ENCODE measurements at regions not wholly inside any gene's neighbourhood (a gene's known extent, or its start where the extent isn't known, plus 50 kb on each side); places are given as distances from the start of the nearest gene placed in this dataset.

GRCh38 chr3:162015856-162016255 is 519.2 kb downstream of the OTOL1 start:
- no peaks in the 10 kb centered on the region for H3K27me3 ChIP-seq (ENCODE audit: insufficient read depth, poor library complexity, severe bottlenecking)
- no peaks in the 10 kb centered on the region for H3K9me3 ChIP-seq (ENCODE audit: severe bottlenecking)
- no peaks in the 10 kb centered on the region for H3K36me3 ChIP-seq (ENCODE audit: low read depth)
- no peak for ATAC-seq (ENCODE audit: low read depth)
- H3K4me3 ChIP-seq (ENCODE audit: severe bottlenecking): no peak overlapping the region
- H3K27ac ChIP-seq (ENCODE audit: poor library complexity, severe bottlenecking): no peak overlapping the region
- H3K4me1 ChIP-seq (ENCODE audit: insufficient read depth, poor library complexity, severe bottlenecking): peaks cover 25% of the 10 kb centered on the region
- DNase-seq (ENCODE audit: low spot score): no peak
- TF ChIP-seq, protein P1, sequence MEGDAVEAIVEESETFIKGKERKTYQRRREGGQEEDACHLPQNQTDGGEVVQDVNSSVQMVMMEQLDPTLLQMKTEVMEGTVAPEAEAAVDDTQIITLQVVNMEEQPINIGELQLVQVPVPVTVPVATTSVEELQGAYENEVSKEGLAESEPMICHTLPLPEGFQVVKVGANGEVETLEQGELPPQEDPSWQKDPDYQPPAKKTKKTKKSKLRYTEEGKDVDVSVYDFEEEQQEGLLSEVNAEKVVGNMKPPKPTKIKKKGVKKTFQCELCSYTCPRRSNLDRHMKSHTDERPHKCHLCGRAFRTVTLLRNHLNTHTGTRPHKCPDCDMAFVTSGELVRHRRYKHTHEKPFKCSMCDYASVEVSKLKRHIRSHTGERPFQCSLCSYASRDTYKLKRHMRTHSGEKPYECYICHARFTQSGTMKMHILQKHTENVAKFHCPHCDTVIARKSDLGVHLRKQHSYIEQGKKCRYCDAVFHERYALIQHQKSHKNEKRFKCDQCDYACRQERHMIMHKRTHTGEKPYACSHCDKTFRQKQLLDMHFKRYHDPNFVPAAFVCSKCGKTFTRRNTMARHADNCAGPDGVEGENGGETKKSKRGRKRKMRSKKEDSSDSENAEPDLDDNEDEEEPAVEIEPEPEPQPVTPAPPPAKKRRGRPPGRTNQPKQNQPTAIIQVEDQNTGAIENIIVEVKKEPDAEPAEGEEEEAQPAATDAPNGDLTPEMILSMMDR (IDR thresholded peaks at IDR 0.05; ENCODE audit: poor library complexity, severe bottlenecking): no peak

GRCh38 chr3:162019817-162020216 is 523.2 kb downstream of the OTOL1 start:
- no peak overlapping the region for H3K27ac ChIP-seq (ENCODE audit: poor library complexity, severe bottlenecking)
- ATAC-seq (ENCODE audit: low read depth) (no peak), DNase-seq (ENCODE audit: low spot score) (no peak)
- TF ChIP-seq, protein P1 (IDR thresholded peaks at IDR 0.05; ENCODE audit: poor library complexity, severe bottlenecking): no peak
- no peak overlapping the region for H3K4me3 ChIP-seq (ENCODE audit: severe bottlenecking)
- no peaks in the 10 kb centered on the region for H3K36me3 ChIP-seq (ENCODE audit: low read depth)
- H3K27me3 ChIP-seq (ENCODE audit: insufficient read depth, poor library complexity, severe bottlenecking): no peaks in the 10 kb centered on the region
- no peaks in the 10 kb centered on the region for H3K4me1 ChIP-seq (ENCODE audit: insufficient read depth, poor library complexity, severe bottlenecking)
- no peaks in the 10 kb centered on the region for H3K9me3 ChIP-seq (ENCODE audit: severe bottlenecking)

DNA sequence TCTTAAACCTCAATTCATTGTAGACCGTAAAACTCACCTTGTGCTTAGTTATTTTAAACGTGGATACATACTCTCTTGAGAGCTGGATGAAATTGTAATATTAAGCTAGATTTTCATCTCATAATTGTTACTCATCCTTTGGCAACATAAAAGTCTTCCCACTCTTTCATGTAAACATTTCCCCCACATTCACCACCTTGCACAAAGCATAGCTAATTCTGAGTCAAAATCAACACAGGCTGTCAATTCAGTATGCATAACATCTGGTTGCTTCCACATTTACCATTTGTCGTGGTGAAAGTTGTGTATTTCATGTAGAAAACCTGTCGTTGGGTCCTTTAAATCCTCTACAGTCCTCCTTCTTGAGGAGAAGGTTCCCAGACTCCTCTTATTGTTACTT is 524.6 kb downstream of the OTOL1 start:
- H3K4me3 ChIP-seq (ENCODE audit: severe bottlenecking): no peak overlapping the region
- H3K36me3 ChIP-seq (ENCODE audit: low read depth): no peaks in the 10 kb centered on the region
- no peaks in the 10 kb centered on the region for H3K4me1 ChIP-seq (ENCODE audit: insufficient read depth, poor library complexity, severe bottlenecking)
- TF ChIP-seq, protein P1 (IDR thresholded peaks at IDR 0.05; ENCODE audit: poor library complexity, severe bottlenecking): no peak
- no peaks in the 10 kb centered on the region for H3K27me3 ChIP-seq (ENCODE audit: insufficient read depth, poor library complexity, severe bottlenecking)
- H3K27ac ChIP-seq (ENCODE audit: poor library complexity, severe bottlenecking): no peak overlapping the region
- no peak for ATAC-seq (ENCODE audit: low read depth)
- DNase-seq (ENCODE audit: low spot score): no peak
- H3K9me3 ChIP-seq (ENCODE audit: severe bottlenecking): no peaks in the 10 kb centered on the region

DNA sequence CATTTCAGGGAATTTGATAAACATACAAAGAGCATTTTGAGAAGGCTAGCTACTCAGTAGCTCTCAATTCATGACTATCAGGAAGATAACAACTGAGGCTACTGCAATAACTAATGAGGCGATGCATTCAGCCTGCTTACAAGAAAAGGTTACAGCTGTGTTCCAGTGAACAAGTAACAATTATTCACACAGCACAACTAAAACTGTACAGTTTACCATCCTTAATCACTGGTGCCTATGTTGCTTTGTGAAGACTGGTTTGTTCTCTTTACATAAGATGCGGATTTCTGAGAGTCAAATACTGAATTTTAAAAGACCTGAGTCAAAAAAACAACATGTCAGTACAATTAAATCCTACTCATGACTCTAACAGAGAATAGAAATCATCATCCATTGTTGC is 526.3 kb downstream of the OTOL1 start:
- H3K4me1 ChIP-seq (ENCODE audit: insufficient read depth, poor library complexity, severe bottlenecking): no peaks in the 10 kb centered on the region
- H3K36me3 ChIP-seq (ENCODE audit: low read depth): no peaks in the 10 kb centered on the region
- no peaks in the 10 kb centered on the region for H3K9me3 ChIP-seq (ENCODE audit: severe bottlenecking)
- H3K4me3 ChIP-seq (ENCODE audit: severe bottlenecking): no peak overlapping the region
- DNase-seq (ENCODE audit: low spot score) (no peak), ATAC-seq (ENCODE audit: low read depth) (no peak)
- H3K27me3 ChIP-seq (ENCODE audit: insufficient read depth, poor library complexity, severe bottlenecking): no peaks in the 10 kb centered on the region
- TF ChIP-seq, protein P1 (IDR thresholded peaks at IDR 0.05; ENCODE audit: poor library complexity, severe bottlenecking): no peak
- H3K27ac ChIP-seq (ENCODE audit: poor library complexity, severe bottlenecking): no peak overlapping the region

- DNase-seq (ENCODE audit: low spot score): no peak
- Histone ChIP-seq H3K27ac (ENCODE audit: poor library complexity, severe bottlenecking) (no peak overlapping the region), H3K4me1 (ENCODE audit: insufficient read depth, poor library complexity, severe bottlenecking) (no peaks in the 10 kb centered on the region), H3K27me3 (ENCODE audit: insufficient read depth, poor library complexity, severe bottlenecking) (no peaks in the 10 kb centered on the region), H3K4me3 (ENCODE audit: severe bottlenecking) (no peak overlapping the region), H3K36me3 (ENCODE audit: low read depth) (no peaks in the 10 kb centered on the region), H3K9me3 (ENCODE audit: severe bottlenecking) (no peaks in the 10 kb centered on the region)
- TF ChIP-seq, protein P1 (IDR thresholded peaks at IDR 0.05; ENCODE audit: poor library complexity, severe bottlenecking): no peak
- ATAC-seq (ENCODE audit: low read depth): no peak
These were observed 533.1 kb downstream of the OTOL1 start for GRCh38 chr3:162029736-162030135.

Measured in RWPE2 (cell line).